H1 (cell line): ENCODE measurements at regions not wholly inside any gene's neighbourhood (a gene's known extent, or its start where the extent isn't known, plus 50 kb on each side); places are given as distances from the start of the nearest gene placed in this dataset.

Source experiments
- CTCF ChIA-PET: fragments of 300-600 bp; sonication (Branson Sonifier 250); formaldehyde crosslinking; loops from one replicate; lab custom pipeline; 2021; ENCODE audit not compliant: partially characterized antibody; lab: Charles Lee
- POLR2A ChIA-PET: fragments of 300-600 bp; sonication (Branson Sonifier 250); formaldehyde crosslinking; loops from one replicate; lab custom pipeline; 2021; ENCODE audit warnings: inconsistent platforms; ENCODE audit not compliant: partially characterized antibody; lab: Charles Lee
- DNase-seq, 2 experiments: peaks; one replicate each; pipeline versions ENCODE4 v3.0.0 to v3.0.0-alpha.2; 2010 to 2022; ENCODE audit warnings: low spot score in 2 of 2, low read depth in 1 of 2, mixed read lengths in 1 of 2
- FAIRE-seq: peaks from 2 replicates; lab custom pipeline; 2011; peaks lifted over from hg19 to GRCh38; lab: Jason Lieb, UNC
- H2AFZ ChIP-seq: 2 replicates; pipeline ENCODE4 v1.8.1; 2012; ENCODE audit warnings: low read length, inconsistent platforms
- H2AK5ac ChIP-seq: 2 replicates; pipeline ENCODE4 v1.6.1; 2013; ENCODE audit warnings: low read depth, low read length
- H2BK120ac ChIP-seq: replicated peaks from 2 replicates; pipeline ENCODE3; 2013; ENCODE audit warnings: low read depth, low read length, inconsistent platforms
- H2BK12ac ChIP-seq: 2 replicates; pipeline ENCODE4 v1.6.1; 2013; ENCODE audit warnings: low read depth, low read length
- H2BK15ac ChIP-seq: 2 replicates; pipeline ENCODE4 v1.6.1; 2013; ENCODE audit warnings: low read length
- H2BK20ac ChIP-seq: 2 replicates; pipeline ENCODE4 v1.6.1; 2013; ENCODE audit warnings: low read length
- H2BK5ac ChIP-seq: 2 replicates; pipeline ENCODE4 v1.6.1; 2013; ENCODE audit warnings: low read depth, low read length
- H3K14ac ChIP-seq: 2 replicates; pipeline ENCODE4 v1.6.1; 2013; ENCODE audit warnings: inconsistent platforms; ENCODE audit not compliant: insufficient read length
- H3K18ac ChIP-seq: 2 replicates; pipeline ENCODE4 v1.6.1; 2013; ENCODE audit warnings: low read length; ENCODE audit errors: extremely low read depth
- H3K23ac ChIP-seq: 2 replicates; pipeline ENCODE4 v1.6.1; 2013; ENCODE audit warnings: inconsistent platforms; ENCODE audit not compliant: insufficient read length
- H3K23me2 ChIP-seq: 2 replicates; pipeline ENCODE4 v1.6.1; 2013; ENCODE audit warnings: low read depth, low read length
- H3K27ac ChIP-seq: 2 replicates; pipeline ENCODE4 v1.6.1; 2011; ENCODE audit warnings: low read depth, low read length, inconsistent platforms
- H3K27me3 ChIP-seq, 4 experiments: replicated peaks in 1 of 4; 1 replicate in 1 of 4; 2 replicates in 3 of 4; pipeline versions ENCODE4 v1.6.1 to v1.8.1; 2011 to 2013; ENCODE audit warnings: low read length in 3 of 4, mild to moderate bottlenecking in 3 of 4, inconsistent platforms in 2 of 4, mixed read lengths in 2 of 4, moderate library complexity in 1 of 4; ENCODE audit not compliant: control insufficient read depth in 3 of 4, insufficient read depth in 3 of 4; ENCODE audit errors: extremely low read depth in 1 of 4
- H3K36me3 ChIP-seq, 4 experiments: 2 replicates each; pipeline versions ENCODE4 v1.6.1 to v1.8.1; 2011 to 2013; ENCODE audit warnings: mild to moderate bottlenecking in 4 of 4, low read length in 3 of 4, moderate library complexity in 2 of 4, control low read depth in 1 of 4, inconsistent platforms in 1 of 4; ENCODE audit not compliant: insufficient read depth in 4 of 4, control insufficient read depth in 2 of 4
- H3K4ac ChIP-seq: replicated peaks from 2 replicates; pipeline ENCODE3; 2013; ENCODE audit warnings: low read length, low read depth, mixed read lengths, inconsistent platforms; ENCODE audit not compliant: insufficient read length
- H3K4me1 ChIP-seq, 4 experiments: replicated peaks in 1 of 4; 1 replicate in 1 of 4; 2 replicates in 3 of 4; pipeline versions ENCODE4 v1.6.1 to v1.8.1; 2011 to 2013; ENCODE audit warnings: low read length in 3 of 4, inconsistent platforms in 2 of 4, mixed read lengths in 1 of 4; ENCODE audit not compliant: insufficient read depth in 4 of 4, control insufficient read depth in 3 of 4
- H3K4me2 ChIP-seq, 2 experiments: 2 replicates each; pipeline versions ENCODE4 v1.6.1 to v1.8.1; 2011 to 2013; ENCODE audit warnings: low read depth in 2 of 2, low read length in 2 of 2, control low read depth in 1 of 2, inconsistent platforms in 1 of 2, mild to moderate bottlenecking in 1 of 2; ENCODE audit not compliant: insufficient read depth in 1 of 2
- H3K4me3 ChIP-seq, 4 experiments: fragments of 200-600, 300-600 bp in 1 of 4; sonication (generic), shearing (Covaris generic), sonication (Bioruptor Twin) in 1 of 4; 2 replicates each; pipeline versions ENCODE4 v1.5.1 to v1.8.1; 2011 to 2016; ENCODE audit warnings: low read length in 4 of 4, low read depth in 3 of 4, control low read depth in 2 of 4, inconsistent platforms in 2 of 4, mild to moderate bottlenecking in 2 of 4, mixed read lengths in 1 of 4, moderate library complexity in 1 of 4; ENCODE audit not compliant: insufficient read depth in 2 of 4; ENCODE audit errors: extremely low read depth in 1 of 4
- H3K56ac ChIP-seq: replicated peaks from 2 replicates; pipeline ENCODE3; 2013; ENCODE audit warnings: low read depth, mild to moderate bottlenecking, mixed read lengths, low read length, inconsistent platforms; ENCODE audit not compliant: insufficient read length
- H3K79me1 ChIP-seq: 2 replicates; pipeline ENCODE4 v1.6.1; 2013; ENCODE audit warnings: low read depth, low read length, control low read depth
- H3K79me2 ChIP-seq, 2 experiments: 2 replicates each; pipeline versions ENCODE4 v1.6.1 to v1.8.1; 2012 to 2013; ENCODE audit warnings: low read length in 2 of 2, mild to moderate bottlenecking in 2 of 2, inconsistent platforms in 1 of 2; ENCODE audit not compliant: insufficient read depth in 2 of 2, control insufficient read depth in 1 of 2
- H3K9ac ChIP-seq, 4 experiments: replicated peaks in 1 of 4; 1 replicate in 1 of 4; 2 replicates in 3 of 4; pipeline versions ENCODE4 v1.6.1 to v1.8.1; 2011 to 2013; ENCODE audit warnings: low read depth in 3 of 4, low read length in 3 of 4, control low read depth in 2 of 4, mild to moderate bottlenecking in 2 of 4, moderate library complexity in 2 of 4, inconsistent platforms in 1 of 4; ENCODE audit errors: extremely low read depth in 1 of 4
- H3K9me3 ChIP-seq, 2 experiments: 2 replicates each; pipeline versions ENCODE4 v1.6.1 to v1.8.1; 2012 to 2013; ENCODE audit warnings: mild to moderate bottlenecking in 2 of 2, moderate library complexity in 2 of 2, control low read depth in 1 of 2, inconsistent platforms in 1 of 2, low read depth in 1 of 2, low read length in 1 of 2, mixed read lengths in 1 of 2; ENCODE audit not compliant: insufficient read depth in 2 of 2
- H4K20me1 ChIP-seq, 2 experiments: replicated peaks in 1 of 2; 2 replicates each; pipeline versions ENCODE3 to v1.8.1; 2011 to 2013; ENCODE audit warnings: inconsistent platforms in 2 of 2, low read length in 2 of 2, mild to moderate bottlenecking in 1 of 2; ENCODE audit not compliant: insufficient read depth in 2 of 2, control insufficient read depth in 1 of 2
- H4K5ac ChIP-seq: 2 replicates; pipeline ENCODE4 v1.6.1; 2013; ENCODE audit warnings: low read length, low read depth, mixed read lengths, inconsistent platforms; ENCODE audit not compliant: insufficient read length
- H4K8ac ChIP-seq: 2 replicates; pipeline ENCODE4 v1.8.0; 2013; ENCODE audit warnings: mild to moderate bottlenecking, moderate library complexity, low read length, inconsistent platforms; ENCODE audit not compliant: insufficient read depth; ENCODE audit errors: extremely low read depth
- H4K91ac ChIP-seq: replicated peaks from 2 replicates; pipeline ENCODE3; 2013; ENCODE audit warnings: low read length, mixed read lengths, inconsistent platforms; ENCODE audit not compliant: insufficient read length
- CHD1 ChIP-seq: IDR thresholded peaks from 2 replicates; pipeline ENCODE4 v1.6.1; 2012; ENCODE audit warnings: low read depth, low read length, improper control_type of control experiment
- EP300 ChIP-seq, 2 experiments: IDR thresholded peaks; 1 replicate in 1 of 2; 2 replicates in 1 of 2; pipeline ENCODE4 v1.6.1; 2011 to 2012; ENCODE audit warnings: low read depth in 2 of 2, low read length in 2 of 2, mild to moderate bottlenecking in 2 of 2, borderline replicate concordance in 1 of 2, inconsistent platforms in 1 of 2, moderate library complexity in 1 of 2
- HDAC2 ChIP-seq, 2 experiments: fragments of 300-600 bp in 1 of 2; sonication (generic) in 1 of 2; IDR thresholded peaks; 2 replicates each; pipeline ENCODE4 v1.6.1; 2011 to 2012; ENCODE audit warnings: low read depth in 2 of 2, low read length in 2 of 2, mild to moderate bottlenecking in 2 of 2, moderate library complexity in 2 of 2, borderline replicate concordance in 1 of 2, inconsistent platforms in 1 of 2
- HDAC6 ChIP-seq: IDR thresholded peaks from one replicate; pipeline ENCODE4 v1.7.1; 2012; ENCODE audit warnings: low read depth, mild to moderate bottlenecking, inconsistent platforms, low read length, moderate library complexity
- JUN ChIP-seq: IDR thresholded peaks from 2 replicates; pipeline ENCODE4 v1.6.1; 2011; ENCODE audit warnings: low read depth, mild to moderate bottlenecking, improper control_type of control experiment, low read length
- NANOG ChIP-seq: IDR thresholded peaks from 2 replicates; pipeline ENCODE4 v1.6.1; 2011; ENCODE audit warnings: low read length, low read depth, mild to moderate bottlenecking, inconsistent platforms; ENCODE audit not compliant: insufficient read depth, poor library complexity, severe bottlenecking
- RXRA ChIP-seq: IDR thresholded peaks from 2 replicates; pipeline ENCODE4 v1.6.1; 2011; ENCODE audit warnings: low read depth, mild to moderate bottlenecking, low read length, moderate library complexity; ENCODE audit not compliant: insufficient read depth
- SP1 ChIP-seq: IDR thresholded peaks from 2 replicates; pipeline ENCODE4 v1.6.1; 2011; ENCODE audit warnings: low read depth, low read length
- WGBS, 2 experiments: shearing (Covaris generic) in 1 of 2; methylation state at CpG; one replicate each; pipeline versions ENCODE4 v1.1.6 to v1.1.7; 2013 to 2015; ENCODE audit warnings: low lambda C conversion rate in 2 of 2, mixed read lengths in 2 of 2, inconsistent platforms in 1 of 2, low coverage in 1 of 2, missing lambda C conversion rate in 1 of 2; ENCODE audit not compliant: insufficient replicate concordance in 2 of 2, insufficient coverage in 1 of 2, insufficient read length in 1 of 2; ENCODE audit errors: extremely low coverage in 1 of 2, missing lambda C conversion rate in 1 of 2; 5-methylcytosine and 5-hydroxymethylcytosine counted together

- no peak overlapping the region for H3K56ac ChIP-seq
- no peak overlapping the region for H3K14ac ChIP-seq
- H2BK120ac ChIP-seq: peak overlapping the region; percentile 88
- H4K91ac ChIP-seq: peak overlapping the region; percentile 92
- H2BK12ac ChIP-seq: 0 out of 2 replicates have a peak overlapping the region, but pooled peaks have one; percentile 46
- H4K5ac ChIP-seq: no peak overlapping the region
- ChIA-PET POLR2A (interaction anchor here (1.2 to 1.5 kb wide), 5 partner anchors 9 to 251 kb away, joined by 3 to 5 read pairs (median 3); no protein-coding TSS in a partner anchor), CTCF (interaction anchor here (0.9 to 2.5 kb wide), 6 partner anchors 13 to 253 kb away, joined by 3 to 8 read pairs (median 3); no protein-coding TSS in a partner anchor)
- no peak overlapping the region for H3K23ac ChIP-seq
- H2AFZ ChIP-seq: no peak overlapping the region
- peaks cover 2 to 13% (median 6%) of the 10 kb centered on the region in 4 experiments; a peak in 5 of 7 replicates for H3K4me1 ChIP-seq
- H4K20me1 ChIP-seq: no peaks in the 10 kb centered on the region
- 86% methylated on average over 3 of the region's 3 CpGs; no CpG with 5 or more reads in 1 of the 2 experiments for WGBS, 2 experiments
- DNase-seq (no peak), FAIRE-seq (no peak)
- no peaks in the 10 kb centered on the region for H3K27me3 ChIP-seq
- H3K9me3 ChIP-seq: no peaks in the 10 kb centered on the region
- no peak overlapping the region; the same call in 1 of the 2 replicates for H4K8ac ChIP-seq
- H3K4me2 ChIP-seq: peak overlapping the region; percentile 55 to 58; a peak in 3 of 4 replicates
- peak overlapping the region; percentile 60; the same call in 1 of the 2 replicates for H2BK5ac ChIP-seq
- H3K79me2 ChIP-seq: peaks cover 0 to 10% of the 10 kb centered on the region in 2 experiments; a peak in 2 of 4 replicates
- peak overlapping the region; percentile 56; the same call in 1 of the 2 replicates for H3K18ac ChIP-seq
- no peak overlapping the region for H2BK15ac ChIP-seq
- H2AK5ac ChIP-seq: peak overlapping the region; percentile 55; the same call in 1 of the 2 replicates
- no peak overlapping the region for H2BK20ac ChIP-seq
- peak overlapping the region in 1 of 4 experiments; percentile 42; a peak in 2 of 8 replicates for H3K4me3 ChIP-seq
- no peaks in the 10 kb centered on the region; the same call in 1 of the 2 replicates for H3K23me2 ChIP-seq
- H3K4ac ChIP-seq: peak overlapping the region; percentile 80
- H3K79me1 ChIP-seq: no peaks in the 10 kb centered on the region
- no peaks in the 10 kb centered on the region for H3K36me3 ChIP-seq
- peak overlapping the region; percentile 48; the same call in 1 of the 2 replicates for H3K27ac ChIP-seq
- no peak overlapping the region for H3K9ac ChIP-seq
- TF ChIP-seq HDAC6 (no peak), RXRA (no peak), NANOG (no peak), EP300 (IDR thresholded peaks at IDR 0.05; ENCODE audit: borderline replicate concordance in 1 of 2, low read depth in 2 of 2, low read length in 2 of 2) (no peak), JUN (no peak), HDAC2 (IDR thresholded peaks at IDR 0.05; ENCODE audit: borderline replicate concordance in 1 of 2, low read depth in 2 of 2, low read length in 2 of 2) (no peak), SP1 (no peak), CHD1 (no peak)
These were observed 98.3 kb downstream of the KLF12 start for GRCh38 chr13:74035896-74036295.
